Astrocyte (in vitro differentiated cells and primary cell): ENCODE measurements at regions not wholly inside any gene's neighbourhood (a gene's known extent, or its start where the extent isn't known, plus 50 kb on each side); places are given as distances from the start of the nearest gene placed in this dataset.
"Not testable (repeated sequence)": the region's sequence is repeated elsewhere in the genome, so short reads cannot be mapped to it uniquely, and the experiment has no call there.

Experiments used
- DNase-seq: peaks from one replicate; pipeline ENCODE4 v3.0.0-alpha.2; 2010; ENCODE audit warnings: low read depth
- FAIRE-seq: peaks from 2 replicates; lab custom pipeline; 2011; peaks lifted over from hg19 to GRCh38; lab: Jason Lieb, UNC
- H2AFZ ChIP-seq: 2 replicates; pipeline ENCODE4 v1.6.0; 2012; ENCODE audit warnings: low read depth, low read length, inconsistent platforms
- H3K27ac ChIP-seq: 2 replicates; pipeline ENCODE4 v1.5.1; 2011; ENCODE audit warnings: low read depth, low read length, inconsistent platforms
- H3K27me3 ChIP-seq: 2 replicates; pipeline ENCODE4 v1.6.0; 2011; ENCODE audit warnings: low read length, inconsistent platforms; ENCODE audit not compliant: insufficient read depth
- H3K36me3 ChIP-seq: 2 replicates; pipeline ENCODE4 v1.5.1; 2011; ENCODE audit warnings: low read length, inconsistent platforms; ENCODE audit not compliant: insufficient read depth
- H3K4me1 ChIP-seq: 2 replicates; pipeline ENCODE4 v1.5.1; 2011; ENCODE audit warnings: low read length, inconsistent platforms; ENCODE audit not compliant: insufficient read depth
- H3K4me2 ChIP-seq: 2 replicates; pipeline ENCODE4 v1.6.0; 2012; ENCODE audit warnings: low read length, inconsistent platforms
- H3K4me3 ChIP-seq: 2 replicates; pipeline ENCODE4 v1.5.1; 2011; ENCODE audit warnings: low read depth, mild to moderate bottlenecking, low read length, inconsistent platforms; ENCODE audit not compliant: insufficient read depth
- H3K79me2 ChIP-seq: 2 replicates; pipeline ENCODE4 v1.6.0; 2012; ENCODE audit warnings: mild to moderate bottlenecking, low read length, inconsistent platforms; ENCODE audit not compliant: insufficient read depth
- H3K9ac ChIP-seq: 2 replicates; pipeline ENCODE4 v1.6.0; 2012; ENCODE audit warnings: mild to moderate bottlenecking, low read length, inconsistent platforms
- H3K9me3 ChIP-seq: 2 replicates; pipeline ENCODE4 v1.5.1; 2012; ENCODE audit warnings: low read depth, mild to moderate bottlenecking, low read length, inconsistent platforms; ENCODE audit not compliant: insufficient read depth
- H4K20me1 ChIP-seq: 2 replicates; pipeline ENCODE4 v1.6.0; 2012; ENCODE audit warnings: low read length, inconsistent platforms; ENCODE audit not compliant: insufficient read depth
- H3K27ac Mint-ChIP-seq: one replicate; pipeline ENCODE4 v1.8.0; 2021; ENCODE audit warnings: mild to moderate bottlenecking, mixed read lengths; ENCODE audit not compliant: unreplicated experiment
- H3K27me3 Mint-ChIP-seq: one replicate; pipeline ENCODE4 v1.8.0; 2021; ENCODE audit warnings: low read depth, mixed read lengths; ENCODE audit not compliant: unreplicated experiment
- H3K36me3 Mint-ChIP-seq: one replicate; pipeline ENCODE4 v1.8.0; 2021; ENCODE audit warnings: low read depth, mixed read lengths; ENCODE audit not compliant: unreplicated experiment
- H3K4me1 Mint-ChIP-seq: one replicate; pipeline ENCODE4 v1.8.0; 2021; ENCODE audit warnings: low read depth, mixed read lengths; ENCODE audit not compliant: unreplicated experiment
- H3K4me3 Mint-ChIP-seq: one replicate; pipeline ENCODE4 v1.8.0; 2021; ENCODE audit warnings: mild to moderate bottlenecking, moderate library complexity, mixed read lengths; ENCODE audit not compliant: unreplicated experiment
- H3K9me3 Mint-ChIP-seq: one replicate; pipeline ENCODE4 v1.8.0; 2021; ENCODE audit warnings: mild to moderate bottlenecking, mixed read lengths; ENCODE audit not compliant: unreplicated experiment
- EZH2 ChIP-seq: IDR thresholded peaks from 2 replicates; pipeline ENCODE4 v1.6.1; 2012; ENCODE audit warnings: mild to moderate bottlenecking, low read length, inconsistent platforms; ENCODE audit not compliant: insufficient read depth
- TF ChIP-seq, protein P1 (sequence below): IDR thresholded peaks from 2 replicates; pipeline ENCODE4 v1.5.1; 2011; ENCODE audit warnings: low read depth, mild to moderate bottlenecking, inconsistent platforms, low read length, moderate library complexity; ENCODE audit not compliant: insufficient read depth

DNA sequence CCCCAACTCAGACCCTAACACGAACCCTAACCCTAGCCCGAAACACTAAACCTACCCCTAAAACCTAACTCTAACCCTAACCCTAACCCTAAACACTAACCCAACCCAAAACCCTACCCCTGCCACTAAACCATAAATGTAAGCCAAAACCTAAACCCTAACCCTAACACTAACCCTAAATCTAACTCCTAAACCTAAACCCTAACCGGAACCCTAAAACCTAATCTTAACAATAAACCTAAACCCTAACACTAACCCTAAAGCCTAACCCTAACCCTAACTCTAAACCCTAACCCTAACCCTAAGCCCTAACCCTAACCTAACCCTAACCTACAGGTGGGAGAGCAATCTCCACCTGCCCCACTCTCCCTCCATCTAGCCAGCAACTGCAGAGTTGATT is 152.3 kb downstream of the OR4M2 start:
- H3K27ac ChIP-seq: no peak overlapping the region
- DNase-seq (no peak), FAIRE-seq (no peak)
- H3K9ac ChIP-seq: no peak overlapping the region
- no peaks in the 10 kb centered on the region for H4K20me1 ChIP-seq
- H3K27me3 ChIP-seq: no peaks in the 10 kb centered on the region
- H3K4me3 ChIP-seq: no peak overlapping the region
- TF ChIP-seq EZH2: no peak
- TF ChIP-seq, protein P1, sequence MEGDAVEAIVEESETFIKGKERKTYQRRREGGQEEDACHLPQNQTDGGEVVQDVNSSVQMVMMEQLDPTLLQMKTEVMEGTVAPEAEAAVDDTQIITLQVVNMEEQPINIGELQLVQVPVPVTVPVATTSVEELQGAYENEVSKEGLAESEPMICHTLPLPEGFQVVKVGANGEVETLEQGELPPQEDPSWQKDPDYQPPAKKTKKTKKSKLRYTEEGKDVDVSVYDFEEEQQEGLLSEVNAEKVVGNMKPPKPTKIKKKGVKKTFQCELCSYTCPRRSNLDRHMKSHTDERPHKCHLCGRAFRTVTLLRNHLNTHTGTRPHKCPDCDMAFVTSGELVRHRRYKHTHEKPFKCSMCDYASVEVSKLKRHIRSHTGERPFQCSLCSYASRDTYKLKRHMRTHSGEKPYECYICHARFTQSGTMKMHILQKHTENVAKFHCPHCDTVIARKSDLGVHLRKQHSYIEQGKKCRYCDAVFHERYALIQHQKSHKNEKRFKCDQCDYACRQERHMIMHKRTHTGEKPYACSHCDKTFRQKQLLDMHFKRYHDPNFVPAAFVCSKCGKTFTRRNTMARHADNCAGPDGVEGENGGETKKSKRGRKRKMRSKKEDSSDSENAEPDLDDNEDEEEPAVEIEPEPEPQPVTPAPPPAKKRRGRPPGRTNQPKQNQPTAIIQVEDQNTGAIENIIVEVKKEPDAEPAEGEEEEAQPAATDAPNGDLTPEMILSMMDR: no peak
- Mint-ChIP-seq H3K9me3 (peaks cover 29% of the 10 kb centered on the region), H3K27me3 (no peaks in the 10 kb centered on the region), H3K4me1 (no peaks in the 10 kb centered on the region), H3K4me3 (no peak overlapping the region), H3K27ac (no peak overlapping the region), H3K36me3 (no peaks in the 10 kb centered on the region)
- H2AFZ ChIP-seq: no peak overlapping the region
- H3K79me2 ChIP-seq: no peaks in the 10 kb centered on the region
- H3K4me2 ChIP-seq: no peak overlapping the region
- H3K9me3 ChIP-seq: peaks cover 31% of the 10 kb centered on the region
- H3K36me3 ChIP-seq: no peaks in the 10 kb centered on the region
- H3K4me1 ChIP-seq: no peaks in the 10 kb centered on the region

DNA sequence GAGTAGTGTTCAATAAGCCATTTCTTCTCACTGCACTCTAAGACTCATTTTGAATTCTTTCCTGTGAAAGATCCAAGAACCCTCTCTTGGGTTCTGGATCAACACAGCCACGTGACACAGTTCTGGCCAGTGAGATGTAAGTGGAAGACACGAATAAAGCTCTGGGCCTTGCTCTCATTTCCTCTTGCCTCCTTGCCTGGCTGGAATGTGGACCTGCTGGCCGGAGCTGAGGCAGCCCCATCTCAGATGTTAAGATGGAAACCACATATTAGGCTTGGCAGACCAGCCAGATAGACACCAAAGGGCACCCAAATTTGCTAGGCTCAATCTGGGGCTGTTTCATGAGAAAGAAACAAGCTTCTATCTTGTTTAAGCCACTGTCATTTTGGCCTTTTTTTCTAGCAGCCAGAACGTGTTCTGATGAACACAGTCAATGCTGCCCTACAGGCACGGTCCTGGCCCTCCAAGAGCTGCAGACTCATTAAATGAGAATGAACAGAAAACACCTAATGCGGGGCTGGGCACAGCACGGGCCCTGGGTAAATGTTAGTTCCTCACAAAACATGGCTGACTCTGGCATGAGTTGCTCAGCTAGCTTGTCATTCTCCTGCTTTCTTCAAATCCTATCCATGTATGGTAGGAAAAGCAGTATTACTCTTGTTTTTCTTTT is 155.1 kb downstream of the OR4M2 start:
- H3K4me1 Mint-ChIP-seq, H3K4me3 Mint-ChIP-seq, H2AFZ ChIP-seq, H3K27ac Mint-ChIP-seq, H3K4me2 ChIP-seq, H3K27me3 Mint-ChIP-seq, DNase-seq, H3K36me3 Mint-ChIP-seq, H3K79me2 ChIP-seq, H3K27me3 ChIP-seq, H3K4me3 ChIP-seq, H3K27ac ChIP-seq, H4K20me1 ChIP-seq, H3K36me3 ChIP-seq, FAIRE-seq, H3K9ac ChIP-seq, H3K4me1 ChIP-seq: not testable (repeated sequence)
- H3K9me3 ChIP-seq: peaks cover 18% of the 10 kb centered on the region
- H3K9me3 Mint-ChIP-seq: peaks cover 23% of the 10 kb centered on the region

DNA sequence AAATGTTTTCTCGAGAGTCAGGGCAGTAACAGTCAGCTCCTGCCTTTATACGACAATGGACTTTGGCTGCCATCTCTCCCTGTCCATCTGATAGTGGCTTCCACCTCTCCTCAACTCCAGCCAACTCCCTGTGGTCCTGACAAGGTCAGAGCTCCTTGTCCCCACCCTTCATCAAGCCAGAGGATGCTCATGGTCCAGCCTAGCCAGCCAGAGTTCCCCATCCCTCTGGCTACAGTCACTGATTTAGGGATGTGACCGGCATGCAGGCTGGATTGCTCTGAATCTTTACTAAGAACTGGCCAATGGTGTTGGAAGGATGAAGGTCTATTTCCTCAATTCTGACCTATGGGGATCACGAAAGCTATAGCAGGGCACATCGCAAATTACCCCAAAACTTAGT is 156.1 kb downstream of the OR4M2 start:
- no peaks in the 10 kb centered on the region for H3K4me1 ChIP-seq
- peaks cover 18% of the 10 kb centered on the region for H3K9me3 ChIP-seq
- no peak overlapping the region for H2AFZ ChIP-seq
- DNase-seq (no peak), FAIRE-seq (no peak)
- H4K20me1 ChIP-seq: no peaks in the 10 kb centered on the region
- no peaks in the 10 kb centered on the region for H3K36me3 ChIP-seq
- no peaks in the 10 kb centered on the region for H3K27me3 ChIP-seq
- no peak overlapping the region for H3K27ac ChIP-seq
- H3K9me3 Mint-ChIP-seq: peaks cover 27% of the 10 kb centered on the region
- H3K9ac ChIP-seq: no peak overlapping the region
- TF ChIP-seq EZH2: no peak
- TF ChIP-seq, protein P1: no peak
- H3K4me3 Mint-ChIP-seq: no peak overlapping the region
- H3K4me2 ChIP-seq: no peak overlapping the region
- no peak overlapping the region for H3K4me3 ChIP-seq
- no peaks in the 10 kb centered on the region for H3K4me1 Mint-ChIP-seq
- H3K27me3 Mint-ChIP-seq: no peaks in the 10 kb centered on the region
- no peaks in the 10 kb centered on the region for H3K36me3 Mint-ChIP-seq
- H3K79me2 ChIP-seq: no peaks in the 10 kb centered on the region
- H3K27ac Mint-ChIP-seq: no peak overlapping the region
